ENCODE measurements at regions not wholly inside any gene's neighbourhood (a gene's known extent, or its start where the extent isn't known, plus 50 kb on each side); places are given as distances from the start of the nearest gene placed in this dataset.

DNA sequence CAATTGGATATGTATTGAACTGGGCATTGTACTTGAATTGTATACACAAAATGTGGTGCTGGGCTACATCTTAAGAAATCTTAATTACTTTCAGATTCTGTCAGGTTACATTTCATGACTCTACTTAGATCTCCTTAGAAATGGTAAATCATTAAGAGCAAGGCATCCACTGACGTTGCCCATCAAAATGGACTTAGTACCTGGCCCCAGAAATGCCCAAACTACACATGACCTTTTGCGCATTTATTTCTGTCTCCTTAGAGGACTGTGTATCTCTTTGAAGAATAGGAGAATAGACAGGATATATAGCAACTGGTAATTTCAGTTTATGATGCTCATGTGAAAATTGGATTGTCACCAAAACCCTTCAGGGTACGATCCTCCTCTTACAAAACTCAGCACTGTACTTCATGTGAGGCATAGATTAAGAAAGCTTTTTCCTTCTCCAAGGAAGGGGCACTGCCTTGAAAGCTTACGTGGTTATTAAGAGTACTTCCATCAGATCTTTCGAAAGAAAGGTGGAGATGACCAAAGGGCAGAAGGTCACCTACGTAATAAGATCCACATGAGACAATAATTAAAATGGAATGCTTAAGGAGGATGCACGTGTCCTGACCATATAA, 61.4 kb upstream of the BMP2 start:
- TF ChIP-seq, protein P1, sequence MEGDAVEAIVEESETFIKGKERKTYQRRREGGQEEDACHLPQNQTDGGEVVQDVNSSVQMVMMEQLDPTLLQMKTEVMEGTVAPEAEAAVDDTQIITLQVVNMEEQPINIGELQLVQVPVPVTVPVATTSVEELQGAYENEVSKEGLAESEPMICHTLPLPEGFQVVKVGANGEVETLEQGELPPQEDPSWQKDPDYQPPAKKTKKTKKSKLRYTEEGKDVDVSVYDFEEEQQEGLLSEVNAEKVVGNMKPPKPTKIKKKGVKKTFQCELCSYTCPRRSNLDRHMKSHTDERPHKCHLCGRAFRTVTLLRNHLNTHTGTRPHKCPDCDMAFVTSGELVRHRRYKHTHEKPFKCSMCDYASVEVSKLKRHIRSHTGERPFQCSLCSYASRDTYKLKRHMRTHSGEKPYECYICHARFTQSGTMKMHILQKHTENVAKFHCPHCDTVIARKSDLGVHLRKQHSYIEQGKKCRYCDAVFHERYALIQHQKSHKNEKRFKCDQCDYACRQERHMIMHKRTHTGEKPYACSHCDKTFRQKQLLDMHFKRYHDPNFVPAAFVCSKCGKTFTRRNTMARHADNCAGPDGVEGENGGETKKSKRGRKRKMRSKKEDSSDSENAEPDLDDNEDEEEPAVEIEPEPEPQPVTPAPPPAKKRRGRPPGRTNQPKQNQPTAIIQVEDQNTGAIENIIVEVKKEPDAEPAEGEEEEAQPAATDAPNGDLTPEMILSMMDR (IDR thresholded peaks at IDR 0.05; ENCODE audit: control insufficient read depth, extremely low read depth, insufficient read depth) = no peak
- no peak overlapping the region for H3K4me3 ChIP-seq (ENCODE audit: low read depth, low read length)
- no peak for DNase-seq (ENCODE audit: low read depth)

- TF ChIP-seq, protein P1 (IDR thresholded peaks at IDR 0.05; ENCODE audit: control insufficient read depth, extremely low read depth, insufficient read depth) = no peak
- DNase-seq (ENCODE audit: low read depth) = no peak
- H3K4me3 ChIP-seq (ENCODE audit: low read depth, low read length) = no peak overlapping the region
Measured at GRCh38 chr20:6705106-6705766, 62.2 kb upstream of the BMP2 start.

DNA sequence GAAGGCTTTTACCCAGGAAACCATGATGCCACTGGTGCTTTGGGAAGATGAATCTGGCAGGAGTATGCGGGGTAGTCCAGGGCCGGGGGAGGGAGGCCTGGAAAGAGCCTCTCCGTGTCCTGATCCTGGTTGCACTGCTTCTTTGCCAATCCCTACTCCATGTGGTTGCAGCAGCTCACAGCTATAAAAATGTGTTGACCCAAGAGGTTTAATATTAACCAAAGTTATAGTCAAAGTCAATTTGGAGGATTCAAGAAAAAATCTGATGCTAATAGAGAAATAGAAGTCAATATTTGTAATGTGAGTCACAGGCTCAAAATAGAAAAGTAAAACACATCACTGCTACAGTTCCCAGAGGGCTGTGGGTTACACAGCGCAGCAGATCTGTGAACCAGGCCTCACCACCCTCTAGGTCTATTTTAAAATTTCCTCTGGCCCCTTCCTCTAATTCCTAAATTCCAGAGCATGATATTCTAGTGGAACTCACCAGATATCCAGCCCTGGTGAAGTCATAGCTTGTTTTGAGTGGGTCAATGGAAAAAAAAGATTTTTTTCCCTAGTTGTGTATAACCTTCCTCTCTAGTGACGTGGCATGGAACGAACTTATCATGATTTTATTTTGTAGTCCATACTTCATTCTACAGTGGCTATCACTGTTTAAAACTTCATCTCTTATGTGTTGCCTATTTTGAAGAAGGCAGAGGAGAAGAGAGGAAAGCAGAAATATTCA, 63.2 kb upstream of the BMP2 start:
- TF ChIP-seq, protein P1 (IDR thresholded peaks at IDR 0.05; ENCODE audit: control insufficient read depth, extremely low read depth, insufficient read depth) = no peak
- peak; percentile 7 for DNase-seq (ENCODE audit: low read depth)

GRCh38 chr20:6703656-6704055, 63.8 kb upstream of the BMP2 start:
- no peak for DNase-seq (ENCODE audit: low read depth)
- no peak overlapping the region for H3K4me3 ChIP-seq (ENCODE audit: low read depth, low read length)
- TF ChIP-seq, protein P1 (IDR thresholded peaks at IDR 0.05; ENCODE audit: control insufficient read depth, extremely low read depth, insufficient read depth) = no peak

More for the DNA sequence above, 63.2 kb upstream of the BMP2 start:
- no peak overlapping the region for H3K4me3 ChIP-seq (ENCODE audit: low read depth, low read length)

DNA sequence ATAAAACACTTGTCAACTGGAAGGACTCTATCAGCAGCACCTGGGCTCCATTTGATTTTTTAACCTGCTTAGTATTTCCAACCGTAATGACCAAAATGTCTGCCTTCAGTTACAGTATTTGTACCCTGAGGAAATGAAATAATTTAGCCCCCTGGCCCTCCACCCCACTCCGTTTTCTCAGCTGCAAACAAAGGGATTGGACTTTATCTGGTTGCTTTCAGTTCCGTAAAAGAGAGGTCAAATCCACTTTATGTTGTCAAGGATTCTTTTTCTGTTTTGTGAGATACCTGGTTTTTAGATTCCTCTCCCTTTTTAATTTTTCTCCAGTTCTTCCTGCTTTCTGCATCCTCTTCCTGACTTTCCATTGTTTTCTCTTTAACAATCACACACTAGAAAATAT, 64.4 kb upstream of the BMP2 start:
- TF ChIP-seq, protein P1 (IDR thresholded peaks at IDR 0.05; ENCODE audit: control insufficient read depth, extremely low read depth, insufficient read depth) = no peak
- no peak for DNase-seq (ENCODE audit: low read depth)
- no peak overlapping the region for H3K4me3 ChIP-seq (ENCODE audit: low read depth, low read length)

- TF ChIP-seq, protein P1 (IDR thresholded peaks at IDR 0.05; ENCODE audit: control insufficient read depth, extremely low read depth, insufficient read depth) = no peak
- no peak overlapping the region for H3K4me3 ChIP-seq (ENCODE audit: low read depth, low read length)
- DNase-seq (ENCODE audit: low read depth) = no peak
Measured at GRCh38 chr20:6702144-6702543, 65.3 kb upstream of the BMP2 start.

Measured in LNCaP clone FGC (cell line).